ENCODE measurements at regions not wholly inside any gene's neighbourhood (a gene's known extent, or its start where the extent isn't known, plus 50 kb on each side); places are given as distances from the start of the nearest gene placed in this dataset.
A peak's percentile ranks its signal among the peaks of the same experiment; 100 is the strongest.
"Not testable (repeated sequence)": the region's sequence is repeated elsewhere in the genome, so short reads cannot be mapped to it uniquely, and the experiment has no call there.

DNA sequence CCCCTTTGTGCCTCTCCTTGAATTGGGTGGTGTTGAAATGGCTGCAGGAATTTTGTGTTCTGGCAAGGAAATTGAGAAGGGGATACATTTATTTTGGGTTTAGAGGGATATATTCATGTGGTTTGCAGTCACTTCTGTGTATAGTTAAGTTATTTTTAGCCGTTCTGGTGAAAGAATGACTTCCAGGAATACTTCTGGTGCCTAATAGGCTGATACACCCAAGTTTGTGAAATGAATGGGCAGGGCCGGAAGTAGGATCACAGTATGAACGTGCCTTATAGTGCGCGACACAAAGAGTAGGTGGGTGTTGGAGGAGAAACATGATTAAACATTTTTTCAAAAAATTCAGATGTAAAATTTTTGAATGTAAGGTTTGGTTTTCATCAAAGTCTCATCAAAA is 168.6 kb upstream of the ATP5MC3 start:
- H3K4me3 Mint-ChIP-seq = no peak overlapping the region
- no peaks in the 10 kb centered on the region for H3K36me3 Mint-ChIP-seq (ENCODE audit: low read depth)
- no peak for ATAC-seq
- peaks cover 28% of the 10 kb centered on the region for H3K27me3 Mint-ChIP-seq
- H3K4me1 Mint-ChIP-seq = no peaks in the 10 kb centered on the region
- peaks cover 6% of the 10 kb centered on the region for H3K9me3 Mint-ChIP-seq
- no peak for DNase-seq
- no peak overlapping the region for H3K27ac Mint-ChIP-seq

DNA sequence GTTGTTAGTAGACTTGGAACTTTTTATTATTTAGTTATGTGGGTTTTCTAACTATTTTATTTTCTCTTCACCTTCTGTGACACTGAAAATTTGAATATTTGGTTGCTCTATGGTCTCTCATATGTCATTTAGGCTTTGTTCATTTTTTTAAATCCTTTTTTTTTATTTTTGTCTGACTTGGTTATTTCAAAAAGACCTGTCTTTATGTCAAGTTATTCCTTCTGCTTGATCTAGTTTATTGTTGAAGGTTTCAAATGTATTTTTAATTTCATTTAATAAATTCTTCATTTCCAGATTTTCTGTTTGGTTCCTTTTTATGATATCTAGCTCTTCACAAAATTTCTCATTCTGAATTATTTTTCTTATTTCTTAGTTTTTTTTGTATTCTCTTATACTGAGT is 160.6 kb upstream of the ATP5MC3 start:
- peaks cover 12% of the 10 kb centered on the region for H3K27me3 Mint-ChIP-seq
- H3K4me3 Mint-ChIP-seq = no peak overlapping the region
- no peak overlapping the region for H3K27ac Mint-ChIP-seq
- H3K9me3 Mint-ChIP-seq = peaks cover 30% of the 10 kb centered on the region
- no peaks in the 10 kb centered on the region for H3K4me1 Mint-ChIP-seq
- DNase-seq = no peak
- no peaks in the 10 kb centered on the region for H3K36me3 Mint-ChIP-seq (ENCODE audit: low read depth)
- ATAC-seq = no peak

DNA sequence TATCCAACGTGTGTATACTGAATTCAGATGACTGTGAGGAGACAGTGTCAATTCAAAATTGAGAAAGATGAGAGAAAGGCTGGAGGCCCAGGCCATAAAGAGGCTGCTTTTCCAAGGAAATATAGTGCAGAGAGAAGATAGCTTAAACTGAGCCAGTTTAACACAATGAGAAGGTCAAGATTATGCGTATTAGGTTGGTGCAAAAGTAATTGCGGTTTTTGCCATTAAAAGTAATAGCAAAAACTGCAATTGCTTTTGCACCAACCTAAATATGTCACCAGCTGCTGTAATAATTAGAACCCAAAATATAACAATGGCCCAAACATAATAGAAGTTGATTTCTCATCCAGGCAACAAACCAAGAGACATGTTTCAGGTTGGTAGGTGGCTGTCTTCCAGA is 148.7 kb upstream of the ATP5MC3 start:
- Mint-ChIP-seq H3K9me3 (peaks cover 16% of the 10 kb centered on the region), H3K36me3 (ENCODE audit: low read depth) (no peaks in the 10 kb centered on the region), H3K4me1 (no peaks in the 10 kb centered on the region), H3K27ac (no peak overlapping the region), H3K4me3 (no peak overlapping the region), H3K27me3 (no peaks in the 10 kb centered on the region)
- ATAC-seq (no peak), DNase-seq (no peak)

DNA sequence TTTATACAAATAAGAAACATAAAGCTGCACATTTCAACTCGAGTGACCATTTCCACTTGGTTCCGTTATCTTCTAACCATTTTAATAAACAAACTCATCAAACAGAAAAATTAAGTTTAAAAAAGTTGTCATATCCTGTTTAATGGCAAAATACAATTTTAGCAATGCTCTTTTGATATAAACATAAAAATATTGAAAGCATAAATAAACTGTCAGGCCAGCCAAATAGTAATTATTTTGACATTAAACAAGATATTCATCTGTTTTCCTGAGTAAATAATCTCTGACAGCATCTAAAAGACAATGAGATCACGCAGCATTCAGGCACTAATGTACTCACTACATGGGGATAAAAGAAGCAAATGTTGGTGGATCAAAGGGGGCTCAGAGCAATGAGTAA is 145.3 kb upstream of the ATP5MC3 start:
- no peak for DNase-seq
- no peak overlapping the region for H3K4me3 Mint-ChIP-seq
- ATAC-seq = no peak
- no peak overlapping the region for H3K27ac Mint-ChIP-seq
- no peaks in the 10 kb centered on the region for H3K4me1 Mint-ChIP-seq
- peaks cover 2% of the 10 kb centered on the region for H3K27me3 Mint-ChIP-seq
- peaks cover 18% of the 10 kb centered on the region for H3K9me3 Mint-ChIP-seq
- H3K36me3 Mint-ChIP-seq (ENCODE audit: low read depth) = no peaks in the 10 kb centered on the region

DNA sequence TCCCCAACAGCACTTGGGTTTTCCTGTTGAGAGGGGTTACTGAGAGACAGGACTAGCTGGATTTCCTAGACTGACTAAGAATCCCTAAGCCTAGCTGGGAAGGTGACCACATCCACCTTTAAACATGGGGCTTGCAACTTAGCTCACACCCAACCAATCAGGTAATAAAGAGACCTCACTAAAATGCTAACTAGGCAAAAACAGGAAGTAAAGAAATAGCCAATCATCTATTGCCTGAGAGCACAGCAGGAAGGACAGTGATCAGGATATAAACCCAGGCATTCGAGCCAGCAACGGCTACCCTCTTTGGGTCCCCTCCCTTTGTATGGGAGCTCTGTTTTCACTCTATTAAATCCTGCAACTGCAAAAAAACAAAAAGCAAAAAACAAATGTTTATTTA is 144.7 kb upstream of the ATP5MC3 start:
- H3K27me3 Mint-ChIP-seq; H3K4me1 Mint-ChIP-seq; H3K36me3 Mint-ChIP-seq (ENCODE audit: low read depth); H3K27ac Mint-ChIP-seq; ATAC-seq; DNase-seq; H3K4me3 Mint-ChIP-seq: not testable (repeated sequence)
- peaks cover 18% of the 10 kb centered on the region for H3K9me3 Mint-ChIP-seq

DNA sequence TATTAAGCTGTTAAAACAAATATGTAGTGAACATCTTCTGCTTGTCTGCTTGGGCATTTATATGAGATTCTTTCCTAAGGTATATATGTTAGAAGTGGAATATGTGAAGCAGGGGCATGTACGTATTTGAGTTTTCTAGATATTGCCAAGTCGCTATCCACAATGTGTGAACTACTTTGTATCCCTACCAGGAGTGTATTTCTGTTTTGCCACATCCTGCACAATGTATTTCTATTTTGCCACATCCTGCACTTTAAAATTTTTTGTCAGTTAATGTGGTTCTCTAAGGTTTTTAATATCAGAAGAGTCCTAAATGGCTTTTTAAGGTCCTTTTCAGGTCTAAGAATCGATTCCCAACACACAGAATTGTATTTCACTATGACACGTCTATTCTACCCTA is 141.7 kb upstream of the ATP5MC3 start:
- H3K4me3 Mint-ChIP-seq = no peak overlapping the region
- no peak for ATAC-seq
- peaks cover 18% of the 10 kb centered on the region for H3K9me3 Mint-ChIP-seq

DNA sequence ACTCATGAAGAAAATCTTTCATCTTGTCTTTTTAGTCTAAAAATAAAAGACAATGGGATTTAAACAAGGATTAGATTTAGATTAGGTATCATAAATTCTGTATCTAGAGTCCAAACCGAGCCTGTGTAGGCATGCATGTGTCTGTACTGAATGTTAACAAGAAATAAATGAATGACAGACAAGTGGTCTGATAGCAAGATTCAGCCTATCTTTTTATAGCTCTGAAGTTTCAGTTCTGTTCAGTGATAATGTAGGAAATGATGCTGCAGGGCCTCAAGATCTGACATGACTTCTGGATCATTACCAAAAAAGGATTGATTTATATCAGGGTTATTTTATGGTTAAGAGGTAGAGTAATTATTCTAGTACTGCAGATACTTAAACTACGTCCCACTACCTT is 137.0 kb upstream of the ATP5MC3 start:
- no peaks in the 10 kb centered on the region for H3K9me3 Mint-ChIP-seq
- DNase-seq (no peak), ATAC-seq (no peak)
- H3K36me3 Mint-ChIP-seq (ENCODE audit: low read depth) = no peaks in the 10 kb centered on the region
- H3K27ac Mint-ChIP-seq = no peak overlapping the region
- H3K4me3 Mint-ChIP-seq = no peak overlapping the region
- no peaks in the 10 kb centered on the region for H3K27me3 Mint-ChIP-seq
- H3K4me1 Mint-ChIP-seq = no peaks in the 10 kb centered on the region

More for the DNA sequence above, 141.7 kb upstream of the ATP5MC3 start:
- Mint-ChIP-seq H3K4me1 (no peaks in the 10 kb centered on the region), H3K36me3 (ENCODE audit: low read depth) (no peaks in the 10 kb centered on the region), H3K27ac (no peak overlapping the region), H3K27me3 (peaks cover 2% of the 10 kb centered on the region)
- no peak for DNase-seq

DNA sequence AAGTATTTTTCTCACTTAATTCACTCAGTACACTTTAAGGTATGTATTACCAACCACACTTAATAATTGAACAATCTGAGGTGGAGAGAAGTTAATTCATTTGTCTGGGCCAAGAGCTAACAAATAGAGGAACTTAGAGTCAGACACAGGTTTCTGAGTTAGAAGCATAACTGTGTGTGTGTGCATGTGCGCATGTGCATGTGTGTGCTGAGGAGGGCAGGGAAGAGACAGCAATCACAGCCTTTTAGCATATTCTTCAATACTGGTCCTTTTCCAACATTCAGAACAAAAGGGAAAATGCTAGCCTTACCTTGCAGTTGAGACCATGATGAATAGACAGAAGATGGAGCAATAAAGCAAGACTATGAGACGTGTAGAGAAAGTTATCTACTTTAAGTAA is 136.2 kb upstream of the ATP5MC3 start:
- H3K27me3 Mint-ChIP-seq = peaks cover 3% of the 10 kb centered on the region
- DNase-seq = no peak
- H3K4me3 Mint-ChIP-seq = no peak overlapping the region

DNA sequence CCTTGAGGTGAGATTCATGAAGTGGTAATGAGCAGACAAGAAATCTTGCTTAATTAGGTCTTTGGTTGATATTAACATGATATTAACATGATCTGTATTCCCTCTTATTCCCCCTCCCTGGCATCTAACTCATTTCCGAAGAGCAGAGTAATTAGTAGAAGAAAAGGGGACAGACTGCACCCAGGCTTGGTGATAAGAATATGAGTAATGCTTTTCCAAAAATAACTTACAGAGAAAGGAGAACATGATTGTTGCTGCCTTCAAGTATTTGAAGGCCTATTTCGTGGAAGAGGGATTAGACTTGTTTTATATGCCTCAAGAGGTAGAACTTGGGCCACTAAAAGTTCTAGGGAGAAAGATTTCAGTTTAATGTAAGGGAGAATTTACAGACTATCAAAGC is 130.6 kb upstream of the ATP5MC3 start:
- Mint-ChIP-seq H3K9me3 (no peaks in the 10 kb centered on the region), H3K27ac (no peak overlapping the region), H3K36me3 (ENCODE audit: low read depth) (no peaks in the 10 kb centered on the region), H3K4me3 (no peak overlapping the region), H3K4me1 (no peaks in the 10 kb centered on the region), H3K27me3 (peaks cover 10% of the 10 kb centered on the region)
- no peak for ATAC-seq
- no peak for DNase-seq

More for the DNA sequence above, 136.2 kb upstream of the ATP5MC3 start:
- no peak overlapping the region for H3K27ac Mint-ChIP-seq
- H3K4me1 Mint-ChIP-seq = no peaks in the 10 kb centered on the region
- no peaks in the 10 kb centered on the region for H3K36me3 Mint-ChIP-seq (ENCODE audit: low read depth)
- H3K9me3 Mint-ChIP-seq = no peaks in the 10 kb centered on the region
- ATAC-seq = no peak

DNA sequence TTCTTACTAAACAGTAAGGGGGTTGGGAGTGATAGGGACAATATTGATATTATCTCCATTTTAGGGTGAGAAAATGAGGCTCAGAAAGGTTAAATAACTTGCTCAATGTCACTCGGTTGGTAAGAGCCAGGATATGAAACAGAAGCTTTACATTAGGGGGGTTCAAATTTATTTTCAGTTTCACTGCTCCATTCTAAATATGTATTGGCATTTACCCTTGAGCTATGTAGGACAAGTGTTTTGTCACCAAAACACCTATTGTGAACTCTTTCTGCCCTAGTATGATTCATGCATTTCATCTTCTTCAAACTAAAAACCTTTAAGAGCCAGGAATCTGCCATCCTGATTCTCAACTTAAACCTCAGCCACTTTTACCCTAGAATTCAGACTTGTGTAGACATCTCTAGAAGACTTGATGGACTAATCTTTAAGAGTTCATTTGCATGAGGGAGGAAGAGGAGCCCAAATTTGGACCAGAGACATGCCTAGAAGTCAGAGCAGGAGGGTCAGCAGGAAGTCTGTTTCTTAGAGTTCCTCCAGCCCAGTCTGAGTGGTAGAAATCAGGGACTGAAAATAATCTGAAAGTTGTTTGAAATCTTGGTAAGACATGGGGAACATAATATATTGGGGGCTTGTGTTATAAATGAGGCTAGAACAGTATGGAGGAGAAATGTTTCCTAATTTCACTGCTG is 129.4 kb upstream of the ATP5MC3 start:
- no peak overlapping the region for H3K27ac Mint-ChIP-seq
- no peaks in the 10 kb centered on the region for H3K36me3 Mint-ChIP-seq (ENCODE audit: low read depth)
- peaks cover 12% of the 10 kb centered on the region for H3K27me3 Mint-ChIP-seq
- H3K9me3 Mint-ChIP-seq = no peaks in the 10 kb centered on the region
- no peak overlapping the region for H3K4me3 Mint-ChIP-seq
- no peaks in the 10 kb centered on the region for H3K4me1 Mint-ChIP-seq
- ATAC-seq = no peak
- DNase-seq = no peak

DNA sequence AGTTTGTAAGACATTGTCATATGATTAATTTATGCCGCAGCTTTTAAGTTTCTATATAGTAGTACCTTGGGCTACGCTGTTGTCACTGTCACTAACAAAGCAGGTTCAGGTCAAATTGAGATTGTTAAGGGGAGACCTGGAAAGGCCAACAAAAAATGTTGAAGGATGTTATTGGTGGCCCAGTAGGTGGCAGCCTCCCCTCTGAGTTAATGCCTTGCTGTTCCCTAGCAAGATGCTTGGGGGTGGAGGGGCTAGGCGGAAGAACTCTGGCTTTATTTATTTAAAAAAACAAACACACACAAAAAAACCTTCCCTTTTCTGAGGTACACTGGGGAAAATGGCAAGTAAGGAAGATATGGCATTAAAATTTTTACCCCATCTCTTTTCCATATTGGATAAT is 128.3 kb upstream of the ATP5MC3 start:
- no peak overlapping the region for H3K4me3 Mint-ChIP-seq
- ATAC-seq (no peak), DNase-seq (peak; percentile 4)
- H3K9me3 Mint-ChIP-seq = no peaks in the 10 kb centered on the region
- H3K36me3 Mint-ChIP-seq (ENCODE audit: low read depth) = no peaks in the 10 kb centered on the region
- peaks cover 15% of the 10 kb centered on the region for H3K27me3 Mint-ChIP-seq
- no peaks in the 10 kb centered on the region for H3K4me1 Mint-ChIP-seq
- H3K27ac Mint-ChIP-seq = no peak overlapping the region

DNA sequence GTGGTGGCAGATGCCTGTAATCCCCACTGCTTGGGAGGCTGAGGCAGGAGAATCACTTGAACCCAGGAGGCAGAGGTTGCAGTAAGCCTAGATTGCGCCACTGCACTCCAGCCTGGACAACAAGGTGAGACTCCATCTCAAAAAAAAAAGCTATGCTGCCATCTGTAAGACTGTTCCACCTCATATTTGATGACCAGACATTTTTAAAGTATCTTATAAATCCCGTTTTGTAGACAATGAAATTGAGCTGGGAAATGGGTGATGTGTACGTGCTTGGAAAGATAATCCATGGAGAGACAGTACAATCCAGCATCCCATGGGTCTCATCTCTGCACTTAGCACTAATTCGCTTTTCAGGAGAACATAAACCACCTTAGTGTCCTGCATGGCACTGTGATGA is 126.5 kb upstream of the ATP5MC3 start:
- DNase-seq = no peak
- ATAC-seq = no peak
- no peaks in the 10 kb centered on the region for H3K36me3 Mint-ChIP-seq (ENCODE audit: low read depth)
- no peak overlapping the region for H3K27ac Mint-ChIP-seq
- no peak overlapping the region for H3K4me3 Mint-ChIP-seq
- peaks cover 17% of the 10 kb centered on the region for H3K27me3 Mint-ChIP-seq
- H3K4me1 Mint-ChIP-seq = no peaks in the 10 kb centered on the region
- H3K9me3 Mint-ChIP-seq = no peaks in the 10 kb centered on the region

DNA sequence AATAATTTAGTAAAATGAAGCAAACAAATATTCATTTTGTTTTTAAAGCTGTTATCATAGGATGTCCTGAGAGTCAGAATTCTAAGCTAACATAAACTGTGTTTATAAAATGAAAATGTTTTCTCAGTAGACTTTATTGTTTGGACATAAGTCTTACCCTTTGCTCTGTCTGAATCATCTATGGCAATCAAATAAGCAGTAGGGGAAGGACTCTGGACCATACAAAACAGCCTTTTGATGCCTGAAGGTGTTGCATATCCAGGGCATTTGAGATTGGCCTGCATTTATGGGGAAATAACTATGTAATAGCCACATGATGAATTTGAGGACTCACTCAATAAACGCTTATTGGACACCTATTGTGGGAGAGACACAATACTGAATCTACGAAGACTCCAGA is 123.0 kb upstream of the ATP5MC3 start:
- Mint-ChIP-seq H3K27me3 (peaks cover 16% of the 10 kb centered on the region), H3K9me3 (no peaks in the 10 kb centered on the region), H3K36me3 (ENCODE audit: low read depth) (no peaks in the 10 kb centered on the region), H3K4me1 (no peaks in the 10 kb centered on the region), H3K4me3 (no peak overlapping the region), H3K27ac (no peak overlapping the region)
- DNase-seq (no peak), ATAC-seq (no peak)

DNA sequence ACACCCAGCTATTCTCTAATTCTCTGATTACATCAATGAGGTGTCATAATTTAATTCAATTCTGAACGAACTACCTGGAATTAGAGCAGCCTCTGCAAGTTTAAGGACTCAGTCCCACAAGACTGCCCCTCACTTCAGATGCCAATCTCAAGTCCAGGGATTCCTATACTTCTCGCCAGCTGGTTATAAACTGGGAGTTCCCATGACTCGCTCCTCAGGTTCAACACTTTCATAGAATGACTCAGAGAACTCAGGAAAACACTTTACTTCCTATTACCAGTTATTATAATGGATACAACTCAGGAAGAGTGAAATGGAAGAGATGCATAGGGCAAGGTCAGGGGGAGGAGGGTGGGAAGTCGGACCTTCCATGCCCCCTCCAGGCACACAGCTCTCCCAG is 112.3 kb upstream of the ATP5MC3 start:
- H3K4me3 Mint-ChIP-seq = no peak overlapping the region
- H3K27ac Mint-ChIP-seq = no peak overlapping the region
- H3K4me1 Mint-ChIP-seq = no peaks in the 10 kb centered on the region
- no peaks in the 10 kb centered on the region for H3K9me3 Mint-ChIP-seq
- DNase-seq = no peak
- H3K27me3 Mint-ChIP-seq = peaks cover 34% of the 10 kb centered on the region
- no peaks in the 10 kb centered on the region for H3K36me3 Mint-ChIP-seq (ENCODE audit: low read depth)
- ATAC-seq = no peak

DNA sequence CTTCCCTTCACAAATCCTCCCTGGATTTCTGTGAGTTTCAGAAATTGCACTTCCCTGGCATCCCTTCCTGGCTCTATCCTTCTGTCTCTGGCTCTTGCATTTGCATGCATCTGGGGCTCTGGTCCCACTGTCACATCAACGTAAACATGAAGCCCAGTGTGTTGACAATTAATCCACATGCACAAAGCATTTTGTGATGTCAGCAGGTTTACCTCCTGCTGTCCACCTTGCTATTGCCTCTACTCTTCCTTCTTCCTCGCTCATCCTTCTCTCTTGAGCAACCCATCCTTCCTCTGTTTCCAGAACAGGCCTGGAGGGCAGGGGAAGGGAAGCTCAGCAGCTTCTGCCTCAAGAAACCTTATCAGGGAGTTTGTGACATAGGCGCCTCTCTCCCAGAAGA is 111.7 kb upstream of the ATP5MC3 start:
- Mint-ChIP-seq H3K4me1 (no peaks in the 10 kb centered on the region), H3K36me3 (ENCODE audit: low read depth) (no peaks in the 10 kb centered on the region), H3K27ac (no peak overlapping the region), H3K4me3 (no peak overlapping the region), H3K9me3 (no peaks in the 10 kb centered on the region), H3K27me3 (peaks cover 38% of the 10 kb centered on the region)
- DNase-seq (no peak), ATAC-seq (no peak)

DNA sequence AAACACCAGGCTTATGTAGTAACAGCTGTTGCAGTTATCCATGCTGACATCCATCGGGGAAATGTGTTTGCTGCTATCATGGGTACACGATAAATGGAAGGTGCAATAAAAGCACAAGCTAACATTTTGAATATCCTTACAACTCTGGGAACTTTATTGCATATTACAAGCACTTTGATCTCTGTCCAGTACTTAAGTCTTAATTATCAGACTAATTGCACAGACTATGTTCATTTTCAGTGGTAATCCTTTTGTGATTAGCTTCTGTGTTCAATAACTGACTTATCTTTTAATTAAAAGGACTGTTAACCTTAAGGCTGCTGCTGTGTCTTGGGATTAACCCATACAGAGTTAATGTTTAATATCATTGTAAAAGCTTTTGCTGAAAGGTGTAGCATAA is 101.4 kb upstream of the ATP5MC3 start:
- no peaks in the 10 kb centered on the region for H3K9me3 Mint-ChIP-seq
- DNase-seq (no peak), ATAC-seq (no peak)
- peaks cover 3% of the 10 kb centered on the region for H3K4me1 Mint-ChIP-seq
- no peak overlapping the region for H3K4me3 Mint-ChIP-seq
- no peak overlapping the region for H3K27ac Mint-ChIP-seq
- H3K36me3 Mint-ChIP-seq (ENCODE audit: low read depth) = no peaks in the 10 kb centered on the region
- H3K27me3 Mint-ChIP-seq = no peaks in the 10 kb centered on the region
